CD4-positive, alpha-beta T cell treated with Interleukin-6 for 4 hours (primary cell): ENCODE measurements at regions not wholly inside any gene's neighbourhood (a gene's known extent, or its start where the extent isn't known, plus 50 kb on each side); places are given as distances from the start of the nearest gene placed in this dataset.
"Not testable (repeated sequence)": the region's sequence is repeated elsewhere in the genome, so short reads cannot be mapped to it uniquely, and the experiment has no call there.

Experiments
- DNase-seq: peaks from one replicate; pipeline ENCODE4 v3.0.0-alpha.2; 2020; ENCODE audit warnings: mixed read lengths

- DNase-seq: no peak
These were observed 659.9 kb downstream of the UQCRFS1 start for GRCh38 chr19:28553005-28553404.

- DNase-seq: no peak
These were observed 663.2 kb downstream of the UQCRFS1 start for GRCh38 chr19:28549680-28550277.

GRCh38 chr19:28546148-28546685 is 666.7 kb downstream of the UQCRFS1 start:
- DNase-seq: no peak

- DNase-seq: not testable (repeated sequence)
These were observed 667.6 kb downstream of the UQCRFS1 start for GRCh38 chr19:28545397-28545796.

GRCh38 chr19:28544451-28545261 is 668.3 kb downstream of the UQCRFS1 start:
- no peak for DNase-seq

- DNase-seq: no peak
These were observed 669.6 kb downstream of the UQCRFS1 start for GRCh38 chr19:28543244-28543776.

- no peak for DNase-seq
These were observed 670.3 kb downstream of the UQCRFS1 start for GRCh38 chr19:28542394-28543243.

GRCh38 chr19:28541602-28542393 is 671.2 kb downstream of the UQCRFS1 start:
- DNase-seq: no peak

GRCh38 chr19:28541029-28541428 is 671.9 kb downstream of the UQCRFS1 start:
- DNase-seq: no peak

- not testable (repeated sequence) for DNase-seq
These were observed 672.6 kb downstream of the UQCRFS1 start for GRCh38 chr19:28540385-28540784.

- DNase-seq: no peak
These were observed 673.2 kb downstream of the UQCRFS1 start for GRCh38 chr19:28539759-28540158.

GRCh38 chr19:28538579-28538978 is 674.4 kb downstream of the UQCRFS1 start:
- not testable (repeated sequence) for DNase-seq

- DNase-seq: no peak
These were observed 675.1 kb downstream of the UQCRFS1 start for GRCh38 chr19:28537896-28538295.

GRCh38 chr19:28537079-28537478 is 675.9 kb downstream of the UQCRFS1 start:
- no peak for DNase-seq

GRCh38 chr19:28535352-28535775 is 677.6 kb downstream of the UQCRFS1 start:
- DNase-seq: no peak

- DNase-seq: no peak
These were observed 678.1 kb downstream of the UQCRFS1 start for GRCh38 chr19:28534766-28535351.

GRCh38 chr19:28532765-28533341 is 680.1 kb downstream of the UQCRFS1 start:
- DNase-seq: no peak

- DNase-seq: no peak
These were observed 681.0 kb downstream of the UQCRFS1 start for GRCh38 chr19:28531979-28532378.

GRCh38 chr19:28530406-28531035 is 682.4 kb downstream of the UQCRFS1 start:
- no peak for DNase-seq

- no peak for DNase-seq
These were observed 686.9 kb downstream of the UQCRFS1 start for GRCh38 chr19:28526038-28526437.

- no peak for DNase-seq
These were observed 689.3 kb downstream of the UQCRFS1 start for GRCh38 chr19:28523619-28524018.
